Glomerular visceral epithelial cell (primary cell): ENCODE measurements at regions not wholly inside any gene's neighbourhood (a gene's known extent, or its start where the extent isn't known, plus 50 kb on each side); places are given as distances from the start of the nearest gene placed in this dataset.
"Not testable (repeated sequence)": the region's sequence is repeated elsewhere in the genome, so short reads cannot be mapped to it uniquely, and the experiment has no call there.

Experiments used
- DNase-seq: peaks from one replicate; pipeline ENCODE4 v3.0.0-alpha.2; 2016; ENCODE audit errors: extremely low spot score

DNA sequence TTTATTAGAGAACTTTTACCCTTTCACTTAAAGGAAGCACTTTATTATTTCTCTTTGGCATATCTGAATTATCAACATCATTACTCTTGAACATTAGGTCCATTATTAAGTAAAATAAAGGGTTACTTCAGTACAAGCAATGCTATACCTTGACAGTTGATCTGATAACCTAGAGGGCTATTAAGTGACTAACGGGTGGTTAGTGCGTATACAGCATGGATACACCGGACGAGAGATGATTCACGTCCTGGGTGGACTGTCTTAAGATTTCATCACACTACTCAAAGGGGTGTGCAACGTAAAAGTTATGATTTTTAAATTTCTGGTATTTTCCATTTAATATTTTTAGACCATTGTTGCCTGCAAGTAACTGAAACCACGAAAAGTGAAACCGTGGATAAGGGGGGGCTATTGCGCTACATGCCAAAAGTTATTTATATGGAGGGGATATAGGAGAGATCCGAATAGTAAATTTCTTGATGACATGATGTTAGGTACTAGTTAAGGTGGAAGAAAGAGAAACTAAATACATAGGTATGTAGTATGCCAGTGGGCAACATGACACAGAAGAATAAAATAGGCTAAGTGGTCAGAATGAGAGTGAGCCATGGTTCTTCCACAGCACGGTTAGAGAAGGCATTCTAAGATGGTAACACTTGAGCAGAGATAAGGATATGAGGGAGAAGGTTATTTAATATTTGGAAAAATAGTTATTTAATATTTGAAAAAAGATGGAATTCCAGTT is 230.8 kb upstream of the ANKRD50 start:
- peak; percentile 30 for DNase-seq

DNA sequence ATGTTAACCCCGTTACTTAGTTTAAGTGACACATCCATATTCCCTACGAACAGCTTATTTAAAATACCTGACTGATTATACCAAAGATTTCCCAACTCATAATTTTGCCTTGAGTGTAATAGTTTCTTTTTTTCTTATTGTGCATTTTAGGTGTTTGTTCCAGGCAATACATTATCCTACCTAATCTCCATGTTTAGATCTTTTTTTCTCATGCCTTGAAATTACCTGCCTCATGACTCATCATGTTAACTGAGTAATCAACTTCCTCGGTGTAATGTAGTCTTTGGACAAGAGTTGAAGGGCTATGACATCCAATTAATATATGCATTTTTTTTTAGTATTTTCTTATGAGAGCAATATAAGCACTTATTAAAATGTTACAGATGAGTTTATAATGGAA is 228.7 kb upstream of the ANKRD50 start:
- DNase-seq, result peak; percentile 11

DNA sequence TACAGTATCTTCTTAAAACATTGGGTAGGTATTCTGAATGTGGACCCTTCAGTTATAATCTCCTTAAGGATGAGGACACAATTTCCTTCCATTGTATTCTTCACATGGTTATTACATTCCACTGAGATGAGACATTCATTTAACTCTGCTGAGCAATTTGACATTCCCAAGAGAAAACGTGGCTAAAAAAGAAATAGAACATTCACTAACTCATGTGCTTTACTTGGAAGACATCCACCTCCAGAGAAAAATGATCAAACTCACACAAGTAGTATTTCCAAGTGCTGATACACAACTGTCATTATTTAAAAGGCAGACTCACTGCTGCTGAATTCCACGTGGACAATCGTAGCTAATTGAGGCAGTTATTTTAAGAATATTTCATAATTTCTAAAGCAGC is 227.9 kb upstream of the ANKRD50 start:
- DNase-seq, result peak; percentile 84

DNA sequence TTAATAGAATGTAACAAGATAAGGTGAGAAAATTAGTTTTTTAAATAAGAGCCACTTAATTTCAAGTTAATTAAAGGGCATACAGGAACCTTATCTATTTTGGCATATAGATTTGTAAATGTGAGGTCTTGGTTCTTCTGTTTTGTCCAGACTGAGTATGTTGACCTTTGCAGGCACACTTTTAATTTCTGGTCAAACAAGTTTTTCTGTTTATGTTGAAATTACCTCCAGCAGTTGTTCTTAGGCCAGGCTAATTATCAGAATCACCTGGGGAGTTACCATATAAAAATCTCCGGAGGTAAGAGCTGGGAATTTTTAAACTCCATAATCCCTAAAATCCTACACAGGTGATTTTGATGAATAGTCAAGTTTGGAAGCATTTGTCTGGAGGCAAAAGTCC is 227.4 kb upstream of the ANKRD50 start:
- DNase-seq, result no peak

DNA sequence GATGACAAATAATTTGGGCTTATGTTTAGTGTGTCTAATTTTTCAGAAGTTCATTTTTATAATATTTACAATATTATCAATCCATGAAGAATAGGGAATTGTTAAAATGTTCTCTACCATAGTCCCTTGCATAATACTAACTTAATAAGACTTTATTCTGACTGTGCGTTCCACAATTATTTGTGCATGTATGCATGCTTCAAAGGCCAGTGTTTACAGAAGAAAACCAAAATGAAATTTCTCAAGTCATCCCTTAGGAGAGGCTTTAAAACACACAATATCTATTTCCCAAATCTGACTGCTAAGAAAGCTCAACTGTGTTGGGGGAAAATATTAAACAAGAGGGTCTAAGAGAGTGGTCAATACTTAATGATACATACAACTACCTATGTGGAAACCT is 226.3 kb upstream of the ANKRD50 start:
- no peak for DNase-seq

DNA sequence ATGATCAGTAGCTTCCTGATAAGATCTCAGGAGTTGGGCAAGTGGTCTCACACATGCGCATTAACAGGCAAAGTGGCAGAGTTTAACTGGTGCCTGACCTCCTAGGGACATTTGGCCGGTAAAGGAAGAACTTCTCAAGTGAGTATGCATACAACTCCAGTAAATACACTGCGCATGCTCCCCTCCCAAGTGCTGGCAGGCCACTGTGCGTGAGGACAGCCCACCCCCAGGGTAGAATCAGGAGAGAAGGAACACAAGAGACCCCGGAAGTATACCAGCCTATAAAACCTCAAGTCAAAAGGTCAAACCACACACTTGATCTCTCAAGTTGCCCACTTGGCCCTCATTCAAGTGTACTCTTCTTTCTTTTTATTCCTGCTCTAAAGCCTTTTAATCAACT is 225.5 kb upstream of the ANKRD50 start:
- no peak for DNase-seq

DNA sequence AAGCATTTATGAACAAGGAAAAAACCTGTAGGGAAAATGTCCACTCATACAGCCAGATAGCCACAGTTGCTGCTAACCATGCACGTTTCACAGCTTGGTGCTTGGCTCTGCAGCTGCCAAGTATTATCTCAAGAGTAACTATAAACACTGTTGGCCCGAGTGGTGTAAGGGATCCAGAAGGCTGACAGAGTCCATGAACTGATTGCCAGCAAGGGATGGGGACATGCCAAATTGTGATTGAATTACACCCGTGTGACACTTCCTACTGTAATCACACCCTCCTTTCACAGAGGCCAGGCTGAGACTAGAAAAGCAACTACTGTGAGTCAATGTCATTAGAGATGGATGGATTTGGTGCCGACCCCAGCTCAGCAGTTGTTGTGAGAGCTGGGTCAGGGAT is 223.9 kb upstream of the ANKRD50 start:
- no peak for DNase-seq

DNA sequence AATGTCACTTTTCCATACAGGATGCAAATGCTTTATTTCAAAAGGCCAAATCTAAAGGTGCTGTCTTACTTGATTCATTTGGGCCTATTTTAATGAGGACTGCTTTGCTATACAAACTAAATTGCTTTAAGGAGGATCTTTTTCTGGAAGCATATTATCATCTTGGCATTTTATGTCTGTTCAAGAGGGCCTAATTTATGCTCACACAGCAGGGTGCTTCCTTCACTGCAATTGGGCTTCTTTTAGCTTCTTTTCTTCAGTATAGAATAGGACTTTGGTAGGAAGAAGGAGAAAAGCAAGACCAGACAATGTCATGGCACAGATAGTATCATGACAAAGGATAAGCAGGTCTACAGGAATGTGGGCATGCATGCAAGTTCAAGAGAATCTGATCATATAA is 222.4 kb upstream of the ANKRD50 start:
- no peak for DNase-seq

DNA sequence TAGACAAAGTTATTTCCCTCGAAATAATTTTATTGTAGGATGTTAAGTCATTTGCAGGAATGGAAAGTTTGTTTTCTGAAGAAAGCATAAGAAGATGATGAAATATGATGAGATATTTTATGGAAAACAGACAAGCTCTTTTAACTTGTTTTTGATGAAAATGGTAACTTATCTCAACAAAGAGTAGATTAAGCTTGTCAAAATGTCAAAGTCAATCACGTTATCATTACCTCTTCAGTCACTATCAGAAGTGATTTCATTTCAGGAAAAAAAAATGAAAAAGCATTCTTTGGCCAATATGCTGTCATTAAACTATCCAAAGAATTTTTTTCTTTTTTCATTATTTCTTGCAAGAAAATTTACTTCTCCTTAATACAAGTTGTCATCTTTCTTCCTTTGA is 221.0 kb upstream of the ANKRD50 start:
- no peak for DNase-seq

DNA sequence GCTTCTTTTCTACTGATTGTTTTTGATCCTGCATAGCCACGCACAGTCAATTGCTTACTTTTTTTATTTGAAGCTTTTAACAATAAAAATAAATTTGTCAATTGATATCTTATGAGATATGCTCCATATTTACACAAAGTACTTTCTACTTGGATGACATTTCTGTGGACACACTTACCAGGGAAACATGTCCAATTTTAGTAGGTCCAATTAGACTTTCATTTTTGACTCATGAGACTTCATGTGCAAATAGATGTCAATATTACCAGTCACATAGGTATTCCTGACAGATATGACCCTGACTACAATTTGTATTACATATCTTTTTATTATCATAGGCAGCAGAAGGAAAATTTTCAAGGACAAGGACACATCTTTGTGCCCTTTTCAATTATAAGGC is 219.9 kb upstream of the ANKRD50 start:
- DNase-seq, result no peak

DNA sequence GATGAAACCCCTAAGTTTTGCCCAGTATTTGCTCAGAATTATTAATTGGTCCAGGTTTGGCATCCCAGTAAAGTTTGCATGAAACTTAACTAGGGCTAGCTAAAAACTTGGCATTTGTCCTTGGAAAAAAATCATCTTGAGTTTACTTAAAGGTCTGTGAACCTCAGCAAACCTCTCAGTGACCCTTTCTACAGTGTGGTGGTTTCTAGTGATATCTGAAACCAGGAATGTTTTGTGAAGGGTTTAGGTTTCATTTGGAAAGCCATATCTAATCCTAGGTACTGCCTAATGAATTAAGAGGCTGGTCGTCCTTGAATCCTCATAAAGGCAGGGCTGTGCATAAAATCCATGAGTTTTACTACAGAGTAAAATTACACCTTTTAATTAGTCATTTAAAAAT is 218.5 kb upstream of the ANKRD50 start:
- DNase-seq, result no peak

DNA sequence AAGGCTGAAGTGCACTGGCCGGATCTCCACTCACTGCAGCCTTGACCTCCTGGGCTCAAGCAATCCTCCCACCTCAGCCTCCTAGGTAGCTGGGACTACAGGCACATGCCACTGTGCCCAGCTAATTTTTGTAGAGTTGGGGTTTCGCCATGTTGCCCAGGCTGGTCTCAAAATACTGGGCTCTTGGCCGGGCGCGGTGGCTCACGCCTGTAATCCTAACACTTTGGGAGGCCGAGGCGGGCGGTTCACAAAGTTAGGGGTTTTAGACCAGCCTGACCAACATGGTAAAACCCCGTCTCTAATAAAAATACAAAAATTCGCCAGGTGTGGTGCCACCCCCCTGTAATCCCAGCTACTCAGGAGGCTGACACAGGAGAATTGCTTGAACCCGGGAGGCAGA is 210.2 kb upstream of the ANKRD50 start:
- DNase-seq, result not testable (repeated sequence)

DNA sequence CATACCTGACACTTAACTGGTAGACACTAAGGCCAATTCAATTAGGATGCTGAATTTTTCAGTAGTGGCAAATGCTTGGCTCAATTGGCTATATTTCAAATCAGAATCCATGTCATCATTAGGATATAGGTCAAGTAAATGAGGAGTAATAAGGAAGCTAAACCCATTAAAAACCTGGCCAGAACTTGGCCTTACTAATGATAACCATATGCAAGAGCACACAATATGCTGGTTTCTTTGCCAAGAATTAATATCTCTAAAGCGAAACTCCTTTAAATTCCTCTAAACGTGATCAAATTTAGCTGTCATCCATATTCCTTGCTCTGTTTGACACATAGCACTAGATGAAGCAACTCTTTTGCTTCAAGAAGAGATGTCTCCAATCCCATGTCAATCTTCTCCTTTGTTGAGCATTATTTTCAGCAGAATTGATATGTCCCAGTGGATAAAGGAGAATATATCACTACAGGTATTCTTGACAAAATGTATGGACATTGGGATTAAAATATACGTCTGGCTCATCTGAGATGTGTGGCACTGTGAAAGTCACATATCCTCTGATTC is 206.1 kb upstream of the ANKRD50 start:
- DNase-seq, result no peak

DNA sequence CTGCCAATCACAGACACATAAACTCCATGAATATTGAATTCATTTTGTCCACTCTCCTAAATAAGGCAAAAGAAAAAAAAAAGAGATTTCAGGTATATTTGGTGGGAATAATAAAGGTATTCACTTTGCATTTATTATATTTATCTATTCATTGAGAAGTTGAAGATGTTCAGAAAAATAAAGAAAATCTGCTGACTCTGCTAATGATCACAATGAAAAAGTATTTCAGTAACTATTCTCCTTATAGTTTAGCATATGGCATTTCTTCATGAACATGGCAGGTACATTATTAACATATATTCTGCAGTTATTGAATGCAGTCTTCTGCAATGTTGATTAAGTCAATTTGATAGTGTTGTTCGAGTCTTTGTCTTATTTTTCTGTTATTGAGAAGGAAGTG is 202.5 kb upstream of the ANKRD50 start:
- DNase-seq, result no peak

DNA sequence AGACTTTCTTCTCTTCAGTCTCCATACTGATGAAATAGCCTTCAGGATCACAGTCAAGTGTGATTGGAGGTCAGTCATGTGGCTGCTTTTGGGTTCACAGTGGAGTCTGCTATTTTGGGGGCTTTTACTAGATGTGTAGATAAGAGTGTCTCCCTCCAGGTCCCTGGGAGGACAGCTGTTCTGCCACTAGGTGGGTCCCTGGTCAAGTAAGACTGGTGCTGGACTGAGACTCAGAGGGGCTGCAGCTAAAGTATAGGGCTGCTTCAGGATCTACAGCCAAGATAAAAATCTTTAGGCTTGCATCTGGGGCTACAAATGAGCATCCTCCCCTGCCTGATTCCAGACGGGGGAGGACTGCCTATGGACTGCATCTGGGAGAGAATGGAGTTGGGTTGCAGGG is 200.7 kb upstream of the ANKRD50 start:
- no peak for DNase-seq

DNA sequence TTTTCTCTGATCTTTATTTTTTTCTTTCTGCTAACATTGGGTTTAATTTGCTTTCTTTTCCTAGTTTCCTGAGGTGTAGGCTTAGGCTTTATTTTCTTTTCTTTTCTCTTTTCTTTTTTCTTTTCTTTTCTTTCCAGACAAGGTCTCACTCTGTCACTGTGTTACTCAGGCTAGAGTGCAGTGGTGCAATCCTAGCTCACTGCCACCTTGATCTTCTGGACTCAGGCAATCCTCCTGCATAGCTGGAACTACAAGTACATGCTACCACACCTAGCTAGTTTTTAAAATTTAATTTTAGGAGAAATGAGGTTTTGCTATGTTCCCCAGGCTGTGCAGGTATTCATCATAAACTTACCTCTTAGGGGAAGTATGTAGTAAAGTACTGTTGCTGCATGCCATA is 197.8 kb upstream of the ANKRD50 start:
- DNase-seq, result no peak

DNA sequence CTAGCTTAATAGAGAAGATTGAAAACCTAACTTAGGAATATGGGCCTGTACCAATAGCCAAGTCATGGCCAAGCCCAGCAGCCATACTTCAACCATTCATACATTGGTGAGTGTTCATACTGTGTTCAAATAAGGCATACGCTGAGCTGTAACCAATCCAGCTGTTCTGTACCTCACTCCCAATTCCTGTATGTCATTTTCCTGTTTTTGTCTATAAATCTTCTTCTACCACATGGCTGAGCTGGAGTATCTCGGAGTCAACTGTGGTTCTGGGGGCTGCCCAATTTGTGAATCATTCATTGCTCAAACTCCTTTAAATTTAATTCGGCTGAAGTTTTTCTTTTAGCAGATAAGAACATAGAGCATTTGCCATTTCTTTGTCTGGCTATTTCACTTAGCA is 195.3 kb upstream of the ANKRD50 start:
- no peak for DNase-seq

DNA sequence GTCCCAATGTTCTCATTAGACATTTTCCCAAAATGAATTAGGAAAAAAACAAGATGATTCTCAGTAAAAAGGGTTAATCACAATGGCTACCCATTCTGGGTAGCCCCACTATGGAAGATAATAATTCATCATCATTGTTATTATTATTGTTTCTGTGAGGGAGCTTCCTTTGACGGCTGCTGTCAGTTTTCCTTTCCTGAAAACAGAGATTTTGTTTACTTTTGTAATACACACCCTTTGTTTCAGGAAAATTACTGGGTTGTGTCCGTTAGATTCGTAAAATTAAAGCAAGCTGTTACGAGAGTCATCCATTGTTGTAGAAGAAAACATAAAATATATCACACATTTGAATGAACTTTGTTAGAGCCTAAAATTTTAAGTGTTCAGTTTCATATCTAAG is 192.9 kb upstream of the ANKRD50 start:
- no peak for DNase-seq

DNA sequence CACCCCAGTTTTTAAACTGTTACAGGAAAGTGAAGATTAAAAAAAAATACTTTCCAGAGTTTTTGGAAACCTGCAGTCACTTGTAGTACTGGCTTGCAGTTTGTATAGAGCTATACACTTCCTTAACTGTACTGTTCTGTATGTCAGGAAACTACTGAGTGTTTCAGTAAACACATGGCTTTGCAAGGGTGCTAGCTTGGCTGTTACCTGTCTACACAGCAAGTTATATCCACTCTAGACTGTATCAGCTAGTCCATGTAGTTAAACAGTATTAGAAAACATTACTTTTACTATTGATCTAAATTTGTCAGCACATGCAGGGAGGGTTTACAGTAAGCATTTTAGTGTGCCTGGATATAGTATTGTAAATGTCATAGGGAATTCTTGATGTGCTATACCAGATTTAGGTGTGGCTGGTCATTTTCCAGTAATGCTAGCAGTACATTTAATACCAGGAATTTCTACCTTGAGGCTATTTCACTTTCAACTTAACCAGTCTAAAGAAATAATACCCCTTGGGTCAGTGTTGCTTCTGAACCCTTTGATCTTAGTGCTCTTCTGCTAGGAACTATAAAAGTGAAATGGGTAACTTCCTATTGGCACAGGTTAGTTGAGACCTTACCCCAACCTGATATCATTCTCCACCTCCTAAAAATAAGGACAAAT is 192.3 kb upstream of the ANKRD50 start:
- DNase-seq, result no peak

DNA sequence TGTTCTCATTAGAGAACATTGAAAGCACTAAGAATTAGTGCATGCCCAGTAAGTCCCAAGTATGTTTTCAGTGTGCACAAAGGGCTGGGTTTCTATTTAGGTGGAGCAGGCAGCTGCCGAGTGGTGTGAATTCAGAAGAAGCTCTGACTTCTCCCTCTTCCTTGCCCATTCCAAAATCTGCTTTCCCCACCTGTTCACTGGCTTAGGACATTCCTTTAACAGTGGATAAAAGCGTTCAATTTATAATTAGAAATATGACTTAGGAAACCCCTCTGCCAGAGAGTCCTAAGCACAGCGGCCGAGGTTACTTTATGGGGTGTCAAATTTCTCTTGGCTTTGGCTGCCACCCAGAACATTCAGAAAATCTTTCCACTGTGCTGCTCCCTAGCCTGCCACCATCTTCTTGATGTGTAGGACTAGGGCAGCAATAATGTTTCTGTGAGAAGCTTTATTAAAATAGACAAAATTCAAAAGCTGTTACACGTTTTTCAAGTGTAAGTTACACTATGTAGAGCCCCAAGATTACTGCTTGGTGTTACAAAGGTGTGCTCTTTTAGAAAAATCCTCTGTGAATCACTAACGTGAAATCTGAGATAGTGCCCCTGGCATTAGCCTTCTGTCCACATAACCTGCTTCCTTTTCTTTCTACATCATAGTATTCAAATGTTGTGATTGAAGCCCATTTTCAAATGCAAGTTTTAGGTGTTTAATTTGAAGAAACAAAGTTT is 191.6 kb upstream of the ANKRD50 start:
- DNase-seq, result peak; percentile 49

DNA sequence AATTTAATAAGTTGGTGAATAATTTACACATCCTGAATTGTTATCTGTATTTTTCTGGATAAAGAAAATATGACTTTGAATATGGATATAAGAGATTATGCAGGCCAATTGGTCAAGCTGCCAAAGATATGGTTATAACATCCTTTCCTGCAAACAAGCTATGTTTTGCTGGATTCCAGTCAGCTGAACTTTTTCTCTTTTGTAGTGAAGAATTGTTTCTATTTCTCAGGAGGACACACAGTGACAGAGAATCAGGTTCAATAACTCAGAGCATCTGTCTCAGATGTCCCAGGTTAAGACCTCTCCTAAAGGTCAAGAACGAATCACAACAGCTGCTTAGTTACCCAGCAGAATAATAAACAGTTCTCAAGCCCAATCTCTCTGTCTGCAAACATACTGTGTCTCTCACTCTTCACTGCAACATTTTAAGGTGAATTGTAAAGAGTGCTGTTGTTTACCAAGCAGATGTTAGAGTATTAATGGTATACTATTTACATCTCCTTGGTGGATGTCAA is 189.5 kb upstream of the ANKRD50 start:
- DNase-seq, result no peak

DNA sequence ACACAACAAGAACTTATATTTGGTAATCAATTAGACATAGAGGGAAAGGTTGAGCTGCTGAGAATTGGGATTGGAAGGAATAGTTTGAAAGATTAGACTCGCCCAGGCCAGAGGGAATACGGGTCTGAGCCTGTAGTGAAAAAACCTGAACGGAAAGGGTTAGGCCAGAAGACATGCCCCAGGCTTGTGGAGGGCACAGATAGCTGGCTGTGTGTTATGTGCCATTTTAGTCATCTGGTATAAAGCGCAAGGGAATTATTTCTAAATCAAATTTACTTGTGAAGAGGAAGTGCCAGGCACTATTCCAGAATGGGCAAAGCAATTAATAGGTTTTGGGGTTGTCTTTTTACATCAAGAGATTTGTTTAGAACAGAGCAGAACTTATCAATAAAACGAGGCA is 187.5 kb upstream of the ANKRD50 start:
- no peak for DNase-seq

DNA sequence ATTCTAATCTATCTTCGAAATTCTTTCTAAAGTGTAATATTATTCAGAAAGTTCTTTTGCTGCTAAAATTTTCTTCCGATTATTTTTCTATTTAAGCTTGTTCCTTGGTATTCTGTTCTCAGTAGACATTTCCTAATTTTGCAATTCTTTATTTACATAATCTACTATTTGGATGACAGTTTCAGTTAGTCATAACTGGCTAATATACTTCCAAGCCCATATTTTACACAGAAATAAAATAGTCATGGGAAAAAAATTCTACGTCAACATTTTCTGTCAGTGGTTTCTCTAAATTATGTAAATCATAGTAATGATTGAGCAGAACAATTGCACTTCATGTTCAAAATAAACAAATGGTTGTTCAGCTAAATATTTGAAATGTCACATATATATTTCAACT is 178.0 kb upstream of the ANKRD50 start:
- no peak for DNase-seq
